GM12892 (cell line): ENCODE measurements at regions not wholly inside any gene's neighbourhood (a gene's known extent, or its start where the extent isn't known, plus 50 kb on each side); places are given as distances from the start of the nearest gene placed in this dataset.

ENCODE experiments used
- POLR2A ChIP-seq: IDR thresholded peaks from 2 replicates; pipeline ENCODE4 v1.6.1; 2011; ENCODE audit warnings: low read depth, low read length, control low read depth
- POLR2AphosphoS5 ChIP-seq: IDR thresholded peaks from 2 replicates; pipeline ENCODE4 v1.6.1; 2011; ENCODE audit warnings: low read depth, low read length, control low read depth
- TAF1 ChIP-seq: IDR thresholded peaks from 2 replicates; pipeline ENCODE4 v1.6.1; 2011; ENCODE audit warnings: low read depth, mild to moderate bottlenecking, control low read depth, low read length, borderline replicate concordance

DNA sequence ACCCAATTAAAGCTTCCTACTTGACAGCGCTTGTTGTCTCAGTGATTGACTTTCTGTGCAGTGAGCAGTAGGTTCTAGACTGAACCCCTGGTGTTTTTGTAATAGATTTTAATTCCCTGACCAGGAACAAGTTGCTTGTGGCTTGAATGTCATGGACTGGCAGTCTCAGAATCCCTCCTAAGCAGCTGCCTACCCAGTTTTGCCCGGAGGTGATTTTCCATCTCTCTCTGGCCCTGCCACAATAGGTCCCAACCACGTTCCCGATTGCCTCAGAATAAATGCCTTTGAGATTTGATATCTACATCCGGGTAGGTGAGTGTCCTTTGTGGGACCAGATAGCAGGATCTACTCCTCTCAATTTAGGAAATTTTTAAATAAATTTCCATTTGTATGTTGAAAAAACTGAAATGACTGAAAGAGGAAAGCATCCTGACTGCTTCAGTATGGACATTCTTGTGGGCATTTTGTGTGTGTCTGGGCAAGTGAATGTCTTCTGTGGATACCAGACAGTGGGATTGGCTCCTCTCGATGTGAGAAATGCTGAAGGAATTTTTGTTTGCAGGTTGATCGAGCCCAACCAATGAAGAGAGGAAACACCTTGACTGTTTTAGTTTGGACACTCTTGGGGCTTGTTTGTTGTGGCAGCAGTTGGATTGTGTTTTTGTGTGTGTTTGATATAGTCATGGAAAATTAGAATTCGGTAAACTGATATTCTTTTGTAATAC is 1607.4 kb downstream of the C4orf33 start:
- TF ChIP-seq POLR2A (no peak), POLR2AphosphoS5 (no peak), TAF1 (no peak)
